ENCODE measurements at regions not wholly inside any gene's neighbourhood (a gene's known extent, or its start where the extent isn't known, plus 50 kb on each side); places are given as distances from the start of the nearest gene placed in this dataset.
"Not testable (repeated sequence)": the region's sequence is repeated elsewhere in the genome, so short reads cannot be mapped to it uniquely, and the experiment has no call there.

DNA sequence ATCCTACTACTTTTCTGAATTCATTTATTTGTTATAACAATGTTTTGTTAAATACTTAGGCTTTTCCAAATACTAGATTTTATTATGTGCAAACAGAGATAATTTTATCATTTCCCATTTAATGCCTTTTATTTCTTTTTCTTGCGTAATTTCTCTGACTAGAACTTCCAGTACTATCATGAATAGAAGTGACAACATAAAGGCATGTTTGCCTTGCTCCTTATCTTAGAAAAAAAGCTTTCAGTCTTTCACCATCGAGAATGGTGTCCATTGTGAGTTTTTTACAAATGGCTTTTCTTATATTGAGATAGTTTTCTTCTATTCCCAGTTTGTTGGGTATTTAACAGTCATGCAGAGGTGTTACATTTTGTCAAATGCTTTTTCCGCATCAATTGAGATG lies 453.1 kb upstream of the ZP4 start:
- Histone ChIP-seq H3K4me3 (ENCODE audit: low read depth in 1 of 2, low read length in 2 of 2) (no peak overlapping the region), H3K9me3 (ENCODE audit: control insufficient read depth in 1 of 2, low read length in 2 of 2) (no peaks in the 10 kb centered on the region), H3K27ac (ENCODE audit: low read depth, low read length) (no peak overlapping the region), H3K4me1 (ENCODE audit: control insufficient read depth in 1 of 2, insufficient read depth in 2 of 2, low read length in 2 of 2) (peaks cover 3 to 9% of the 10 kb centered on the region in 2 donors), H3K9ac (ENCODE audit: low read depth in 1 of 2, low read length in 2 of 2) (no peak overlapping the region), H3K36me3 (ENCODE audit: control insufficient read depth in 1 of 2, insufficient read depth in 2 of 2, low read length in 2 of 2) (no peaks in the 10 kb centered on the region), H3K27me3 (ENCODE audit: control insufficient read depth in 1 of 2, insufficient read depth in 2 of 2, low read length in 2 of 2) (no peaks in the 10 kb centered on the region)

GRCh38 chr1:238341395-238341794 lies 450.7 kb upstream of the ZP4 start:
- Histone ChIP-seq H3K36me3 (ENCODE audit: control insufficient read depth in 1 of 2, insufficient read depth in 2 of 2, low read length in 2 of 2) (no peaks in the 10 kb centered on the region), H3K9ac (ENCODE audit: low read depth in 1 of 2, low read length in 2 of 2) (no peak overlapping the region), H3K27me3 (ENCODE audit: control insufficient read depth in 1 of 2, insufficient read depth in 2 of 2, low read length in 2 of 2) (no peaks in the 10 kb centered on the region), H3K9me3 (ENCODE audit: control insufficient read depth in 1 of 2, low read length in 2 of 2) (no peaks in the 10 kb centered on the region), H3K4me1 (ENCODE audit: control insufficient read depth in 1 of 2, insufficient read depth in 2 of 2, low read length in 2 of 2) (peaks cover 1 to 9% of the 10 kb centered on the region in 2 donors), H3K27ac (ENCODE audit: low read depth, low read length) (no peak overlapping the region), H3K4me3 (ENCODE audit: low read depth in 1 of 2, low read length in 2 of 2) (no peak overlapping the region)

- Histone ChIP-seq H3K27me3 (ENCODE audit: control insufficient read depth in 1 of 2, insufficient read depth in 2 of 2, low read length in 2 of 2) (no peaks in the 10 kb centered on the region), H3K9ac (ENCODE audit: low read depth in 1 of 2, low read length in 2 of 2) (no peak overlapping the region), H3K4me3 (ENCODE audit: low read depth in 1 of 2, low read length in 2 of 2) (no peak overlapping the region), H3K27ac (ENCODE audit: low read depth, low read length) (no peak overlapping the region), H3K36me3 (ENCODE audit: control insufficient read depth in 1 of 2, insufficient read depth in 2 of 2, low read length in 2 of 2) (no peaks in the 10 kb centered on the region), H3K9me3 (ENCODE audit: control insufficient read depth in 1 of 2, low read length in 2 of 2) (no peaks in the 10 kb centered on the region), H3K4me1 (ENCODE audit: control insufficient read depth in 1 of 2, insufficient read depth in 2 of 2, low read length in 2 of 2) (peaks cover 0 to 9% of the 10 kb centered on the region in 2 donors)
Observed at GRCh38 chr1:238340989-238341388, 450.3 kb upstream of the ZP4 start.

DNA sequence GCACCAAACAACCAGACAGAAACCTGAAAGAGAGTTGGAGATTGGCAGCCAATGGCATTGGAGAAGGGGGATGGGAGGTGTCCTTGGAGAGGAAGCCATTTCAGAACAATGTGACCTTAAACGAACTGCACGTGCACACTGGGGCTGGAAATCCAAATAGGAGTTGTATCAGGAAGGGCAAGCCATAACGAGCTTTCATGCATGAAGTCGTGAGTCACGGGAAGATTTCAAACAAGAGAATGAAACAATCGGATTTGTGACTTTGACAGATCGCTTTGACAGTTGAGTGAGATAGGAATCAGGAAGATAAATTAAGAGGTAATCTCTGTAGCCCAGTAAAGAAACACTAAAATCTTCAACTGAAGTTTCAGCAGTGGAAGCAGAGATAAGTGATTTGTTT lies 445.8 kb upstream of the ZP4 start:
- Histone ChIP-seq H3K4me1 (ENCODE audit: control insufficient read depth in 1 of 2, insufficient read depth in 2 of 2, low read length in 2 of 2) (peaks cover 3 to 12% of the 10 kb centered on the region in 2 donors), H3K36me3 (ENCODE audit: control insufficient read depth in 1 of 2, insufficient read depth in 2 of 2, low read length in 2 of 2) (no peaks in the 10 kb centered on the region)

DNA sequence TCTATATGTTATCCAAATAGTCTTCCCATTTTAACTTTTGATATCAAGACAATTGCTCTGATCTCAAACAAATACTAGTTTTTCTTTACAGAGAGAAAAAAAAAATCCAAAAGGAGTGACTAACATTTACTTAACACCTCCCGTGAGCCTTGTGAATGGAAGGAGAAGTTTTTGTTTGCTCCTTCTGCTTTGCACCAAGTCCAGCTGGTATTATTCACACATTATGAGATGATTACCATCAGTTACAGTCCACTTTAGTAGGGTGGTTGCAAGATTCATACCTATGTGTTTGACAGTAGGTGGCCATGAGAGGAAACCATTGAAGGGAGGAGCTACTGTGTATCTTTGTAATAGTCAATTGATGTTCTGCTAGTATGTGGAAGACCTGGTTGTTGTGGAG lies 443.4 kb upstream of the ZP4 start:
- Histone ChIP-seq H3K27me3 (ENCODE audit: control insufficient read depth in 1 of 2, insufficient read depth in 2 of 2, low read length in 2 of 2) (no peaks in the 10 kb centered on the region), H3K4me3 (ENCODE audit: low read depth in 1 of 2, low read length in 2 of 2) (no peak overlapping the region)

More for the DNA sequence above, 445.8 kb upstream of the ZP4 start:
- no peak overlapping the region for H3K4me3 ChIP-seq (ENCODE audit: low read depth in 1 of 2, low read length in 2 of 2)
- H3K27ac ChIP-seq (ENCODE audit: low read depth, low read length), result no peak overlapping the region
- H3K27me3 ChIP-seq (ENCODE audit: control insufficient read depth in 1 of 2, insufficient read depth in 2 of 2, low read length in 2 of 2), result no peaks in the 10 kb centered on the region
- no peaks in the 10 kb centered on the region for H3K9me3 ChIP-seq (ENCODE audit: control insufficient read depth in 1 of 2, low read length in 2 of 2)
- H3K9ac ChIP-seq (ENCODE audit: low read depth in 1 of 2, low read length in 2 of 2), result no peak overlapping the region

GRCh38 chr1:238331557-238331956 lies 440.8 kb upstream of the ZP4 start:
- Histone ChIP-seq H3K9me3 (ENCODE audit: control insufficient read depth in 1 of 2, low read length in 2 of 2) (no peaks in the 10 kb centered on the region), H3K4me1 (ENCODE audit: control insufficient read depth in 1 of 2, insufficient read depth in 2 of 2, low read length in 2 of 2) (peaks cover 3 to 20% of the 10 kb centered on the region in 2 donors), H3K9ac (ENCODE audit: low read depth in 1 of 2, low read length in 2 of 2) (no peak overlapping the region), H3K36me3 (ENCODE audit: control insufficient read depth in 1 of 2, insufficient read depth in 2 of 2, low read length in 2 of 2) (no peaks in the 10 kb centered on the region), H3K27ac (ENCODE audit: low read depth, low read length) (no peak overlapping the region), H3K27me3 (ENCODE audit: control insufficient read depth in 1 of 2, insufficient read depth in 2 of 2, low read length in 2 of 2) (no peaks in the 10 kb centered on the region), H3K4me3 (ENCODE audit: low read depth in 1 of 2, low read length in 2 of 2) (no peak overlapping the region)

More for the DNA sequence above, 443.4 kb upstream of the ZP4 start:
- H3K9me3 ChIP-seq (ENCODE audit: control insufficient read depth in 1 of 2, low read length in 2 of 2), result no peaks in the 10 kb centered on the region
- H3K9ac ChIP-seq (ENCODE audit: low read depth in 1 of 2, low read length in 2 of 2), result no peak overlapping the region
- no peak overlapping the region for H3K27ac ChIP-seq (ENCODE audit: low read depth, low read length)
- H3K36me3 ChIP-seq (ENCODE audit: control insufficient read depth in 1 of 2, insufficient read depth in 2 of 2, low read length in 2 of 2), result no peaks in the 10 kb centered on the region
- H3K4me1 ChIP-seq (ENCODE audit: control insufficient read depth in 1 of 2, insufficient read depth in 2 of 2, low read length in 2 of 2), result peaks cover 3 to 20% of the 10 kb centered on the region in 2 donors

DNA sequence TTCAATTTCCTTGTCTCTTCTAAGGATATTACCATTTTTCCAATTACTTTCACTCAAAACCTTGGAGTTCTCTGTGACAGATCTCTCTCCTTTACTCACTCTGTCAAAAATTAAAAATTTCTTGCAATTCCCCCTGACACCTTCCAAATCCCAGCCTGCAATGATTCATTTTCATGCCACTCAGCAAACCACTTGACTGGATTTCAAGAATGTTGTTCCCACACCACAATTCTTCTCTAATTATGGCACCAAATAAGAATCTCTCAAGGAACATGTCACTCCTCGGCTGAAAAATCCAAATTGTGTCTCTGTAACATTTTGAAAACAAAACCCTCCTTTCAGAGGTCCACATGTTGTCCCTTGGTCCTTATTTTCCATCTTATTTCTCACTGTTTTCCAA lies 438.9 kb upstream of the ZP4 start:
- no peaks in the 10 kb centered on the region for H3K36me3 ChIP-seq (ENCODE audit: control insufficient read depth in 1 of 2, insufficient read depth in 2 of 2, low read length in 2 of 2)
- H3K9ac ChIP-seq (ENCODE audit: low read depth in 1 of 2, low read length in 2 of 2), result no peak overlapping the region
- H3K27ac ChIP-seq (ENCODE audit: low read depth, low read length), result no peak overlapping the region
- H3K4me1 ChIP-seq (ENCODE audit: control insufficient read depth in 1 of 2, insufficient read depth in 2 of 2, low read length in 2 of 2), result peaks cover 3 to 20% of the 10 kb centered on the region in 2 donors
- no peak overlapping the region for H3K4me3 ChIP-seq (ENCODE audit: low read depth in 1 of 2, low read length in 2 of 2)
- no peaks in the 10 kb centered on the region for H3K9me3 ChIP-seq (ENCODE audit: control insufficient read depth in 1 of 2, low read length in 2 of 2)
- no peaks in the 10 kb centered on the region for H3K27me3 ChIP-seq (ENCODE audit: control insufficient read depth in 1 of 2, insufficient read depth in 2 of 2, low read length in 2 of 2)

DNA sequence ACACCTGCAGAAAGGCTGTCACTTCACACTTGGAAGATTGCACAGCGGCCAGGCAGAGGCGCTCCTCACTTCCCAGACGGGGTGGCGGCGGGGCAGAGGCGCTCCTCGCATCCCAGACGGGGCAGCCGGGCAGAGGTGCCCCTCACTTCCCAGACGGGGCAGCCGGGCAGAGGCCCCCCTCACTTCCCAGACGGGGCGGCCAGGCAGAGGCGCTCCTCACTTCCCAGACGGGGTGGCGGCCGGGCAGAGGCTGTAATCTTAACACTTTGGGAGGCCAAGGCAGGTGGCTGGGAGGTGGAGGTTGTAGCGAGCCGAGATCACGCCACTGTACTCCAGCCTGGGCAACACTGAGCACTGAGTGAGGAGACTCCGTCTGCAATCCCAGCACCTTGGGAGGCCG lies 436.3 kb upstream of the ZP4 start:
- peaks cover 3 to 23% of the 10 kb centered on the region in 2 donors for H3K4me1 ChIP-seq (ENCODE audit: control insufficient read depth in 1 of 2, insufficient read depth in 2 of 2, low read length in 2 of 2)
- not testable (repeated sequence) for H3K9ac ChIP-seq (ENCODE audit: low read depth in 1 of 2, low read length in 2 of 2); H3K4me3 ChIP-seq (ENCODE audit: low read depth in 1 of 2, low read length in 2 of 2); H3K36me3 ChIP-seq (ENCODE audit: control insufficient read depth in 1 of 2, insufficient read depth in 2 of 2, low read length in 2 of 2); H3K9me3 ChIP-seq (ENCODE audit: control insufficient read depth in 1 of 2, low read length in 2 of 2); H3K27ac ChIP-seq (ENCODE audit: low read depth, low read length); H3K27me3 ChIP-seq (ENCODE audit: control insufficient read depth in 1 of 2, insufficient read depth in 2 of 2, low read length in 2 of 2)

DNA sequence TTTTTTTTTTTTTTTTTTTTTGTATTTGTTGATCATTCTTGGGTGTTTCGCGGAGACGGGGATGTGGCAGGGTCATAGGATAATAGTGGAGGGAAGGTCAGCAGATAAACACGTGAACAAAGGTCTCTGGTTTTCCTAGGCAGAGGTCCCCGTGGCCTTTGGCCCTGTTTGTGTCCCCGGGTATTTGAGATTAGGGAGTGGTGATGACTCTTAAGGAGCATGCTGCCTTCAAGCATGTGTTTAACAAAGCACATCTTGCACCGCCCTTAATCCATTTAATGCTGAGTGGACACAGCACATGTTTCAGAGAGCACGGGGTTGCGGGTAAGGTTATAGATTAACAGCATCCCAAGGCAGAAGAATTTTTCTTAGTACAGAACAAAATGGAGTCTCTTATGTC lies 435.8 kb upstream of the ZP4 start:
- not testable (repeated sequence) for H3K27ac ChIP-seq (ENCODE audit: low read depth, low read length); H3K9ac ChIP-seq (ENCODE audit: low read depth in 1 of 2, low read length in 2 of 2); H3K27me3 ChIP-seq (ENCODE audit: control insufficient read depth in 1 of 2, insufficient read depth in 2 of 2, low read length in 2 of 2); H3K4me3 ChIP-seq (ENCODE audit: low read depth in 1 of 2, low read length in 2 of 2); H3K36me3 ChIP-seq (ENCODE audit: control insufficient read depth in 1 of 2, insufficient read depth in 2 of 2, low read length in 2 of 2); H3K9me3 ChIP-seq (ENCODE audit: control insufficient read depth in 1 of 2, low read length in 2 of 2)
- peaks cover 0 to 19% of the 10 kb centered on the region in 2 donors for H3K4me1 ChIP-seq (ENCODE audit: control insufficient read depth in 1 of 2, insufficient read depth in 2 of 2, low read length in 2 of 2)

GRCh38 chr1:238324211-238324864 lies 433.6 kb upstream of the ZP4 start:
- Histone ChIP-seq H3K27ac (ENCODE audit: low read depth, low read length) (no peak overlapping the region), H3K4me1 (ENCODE audit: control insufficient read depth in 1 of 2, insufficient read depth in 2 of 2, low read length in 2 of 2) (peaks cover 0 to 3% of the 10 kb centered on the region in 2 donors), H3K9ac (ENCODE audit: low read depth in 1 of 2, low read length in 2 of 2) (no peak overlapping the region), H3K4me3 (ENCODE audit: low read depth in 1 of 2, low read length in 2 of 2) (no peak overlapping the region), H3K9me3 (ENCODE audit: control insufficient read depth in 1 of 2, low read length in 2 of 2) (no peaks in the 10 kb centered on the region), H3K36me3 (ENCODE audit: control insufficient read depth in 1 of 2, insufficient read depth in 2 of 2, low read length in 2 of 2) (no peaks in the 10 kb centered on the region), H3K27me3 (ENCODE audit: control insufficient read depth in 1 of 2, insufficient read depth in 2 of 2, low read length in 2 of 2) (no peaks in the 10 kb centered on the region)

DNA sequence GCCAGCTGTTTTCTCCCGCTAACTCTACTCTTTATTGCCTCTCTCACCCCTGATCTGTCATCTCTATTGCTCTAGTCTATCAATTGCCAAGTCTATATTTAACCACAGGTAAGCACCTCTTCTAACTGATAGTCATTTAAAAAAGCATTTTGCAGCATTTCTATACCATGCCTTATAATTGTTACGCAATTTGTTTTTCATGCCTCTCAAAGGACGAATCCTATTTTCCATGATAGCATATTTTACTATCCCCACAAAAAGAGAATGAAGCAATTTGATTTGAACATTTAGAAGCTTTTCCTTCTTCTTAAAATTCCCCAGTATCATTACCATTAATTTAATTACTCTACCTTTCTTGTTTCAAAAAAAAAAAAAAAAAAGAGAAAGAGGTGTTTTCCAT lies 432.8 kb upstream of the ZP4 start:
- H3K27me3 ChIP-seq (ENCODE audit: control insufficient read depth in 1 of 2, insufficient read depth in 2 of 2, low read length in 2 of 2), result no peaks in the 10 kb centered on the region
- H3K9me3 ChIP-seq (ENCODE audit: control insufficient read depth in 1 of 2, low read length in 2 of 2), result no peaks in the 10 kb centered on the region
- H3K4me3 ChIP-seq (ENCODE audit: low read depth in 1 of 2, low read length in 2 of 2), result no peak overlapping the region
- no peaks in the 10 kb centered on the region for H3K36me3 ChIP-seq (ENCODE audit: control insufficient read depth in 1 of 2, insufficient read depth in 2 of 2, low read length in 2 of 2)
- H3K4me1 ChIP-seq (ENCODE audit: control insufficient read depth in 1 of 2, insufficient read depth in 2 of 2, low read length in 2 of 2), result peaks cover 3 to 4% of the 10 kb centered on the region in 2 donors
- no peak overlapping the region for H3K27ac ChIP-seq (ENCODE audit: low read depth, low read length)
- no peak overlapping the region for H3K9ac ChIP-seq (ENCODE audit: low read depth in 1 of 2, low read length in 2 of 2)
